ENCODE measurements at regions not wholly inside any gene's neighbourhood (a gene's known extent, or its start where the extent isn't known, plus 50 kb on each side); places are given as distances from the start of the nearest gene placed in this dataset.

GRCh38 chr17:71287071-71287823, 833.6 kb upstream of the SOX9 start:
- H3K4me3 ChIP-seq (ENCODE audit: low read depth, low read length): no peak overlapping the region
- peaks cover 63% of the 10 kb centered on the region for H3K27me3 ChIP-seq (ENCODE audit: control insufficient read depth, insufficient read depth, low read length)
- H3K9ac ChIP-seq (ENCODE audit: low read depth, low read length): no peak overlapping the region
- peaks cover 9% of the 10 kb centered on the region for H3K4me1 ChIP-seq (ENCODE audit: control insufficient read depth, insufficient read depth, low read length)
- H3K36me3 ChIP-seq (ENCODE audit: control insufficient read depth, insufficient read depth, low read length): no peaks in the 10 kb centered on the region
- H3K27ac ChIP-seq (ENCODE audit: low read depth, low read length): no peak overlapping the region
- H3K9me3 ChIP-seq (ENCODE audit: control insufficient read depth, insufficient read depth, low read length): no peaks in the 10 kb centered on the region

GRCh38 chr17:71292006-71292405, 828.8 kb upstream of the SOX9 start:
- Histone ChIP-seq H3K4me3 (ENCODE audit: low read depth, low read length) (no peak overlapping the region), H3K4me1 (ENCODE audit: control insufficient read depth, insufficient read depth, low read length) (peaks cover 4% of the 10 kb centered on the region), H3K9me3 (ENCODE audit: control insufficient read depth, insufficient read depth, low read length) (no peaks in the 10 kb centered on the region), H3K9ac (ENCODE audit: low read depth, low read length) (no peak overlapping the region), H3K36me3 (ENCODE audit: control insufficient read depth, insufficient read depth, low read length) (no peaks in the 10 kb centered on the region), H3K27ac (ENCODE audit: low read depth, low read length) (no peak overlapping the region), H3K27me3 (ENCODE audit: control insufficient read depth, insufficient read depth, low read length) (peaks cover 26% of the 10 kb centered on the region)

DNA sequence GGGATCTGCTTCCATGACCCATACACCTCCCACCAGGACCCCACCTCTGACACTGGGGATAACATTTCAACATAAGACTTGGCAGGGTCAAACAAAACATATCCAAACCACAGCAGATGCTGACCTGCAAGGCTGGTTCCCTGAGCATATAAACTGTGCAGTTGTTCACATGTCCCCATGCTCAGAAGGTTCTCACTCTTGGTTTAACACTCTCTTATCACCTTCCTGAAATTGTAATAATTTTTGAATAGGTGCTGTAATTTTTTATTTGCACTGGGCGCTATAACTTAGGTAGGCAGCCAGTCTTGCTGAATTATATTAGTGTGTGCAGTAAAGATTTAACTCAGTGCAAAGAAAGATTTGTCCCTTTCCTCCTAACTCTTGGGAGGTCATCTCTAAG, 824.8 kb upstream of the SOX9 start:
- Histone ChIP-seq H3K36me3 (ENCODE audit: control insufficient read depth, insufficient read depth, low read length) (no peaks in the 10 kb centered on the region), H3K27me3 (ENCODE audit: control insufficient read depth, insufficient read depth, low read length) (no peaks in the 10 kb centered on the region), H3K4me1 (ENCODE audit: control insufficient read depth, insufficient read depth, low read length) (peaks cover 6% of the 10 kb centered on the region; the same call in 1 of the 2 replicates), H3K9me3 (ENCODE audit: control insufficient read depth, insufficient read depth, low read length) (no peaks in the 10 kb centered on the region), H3K27ac (ENCODE audit: low read depth, low read length) (no peak overlapping the region), H3K9ac (ENCODE audit: low read depth, low read length) (no peak overlapping the region), H3K4me3 (ENCODE audit: low read depth, low read length) (no peak overlapping the region)

DNA sequence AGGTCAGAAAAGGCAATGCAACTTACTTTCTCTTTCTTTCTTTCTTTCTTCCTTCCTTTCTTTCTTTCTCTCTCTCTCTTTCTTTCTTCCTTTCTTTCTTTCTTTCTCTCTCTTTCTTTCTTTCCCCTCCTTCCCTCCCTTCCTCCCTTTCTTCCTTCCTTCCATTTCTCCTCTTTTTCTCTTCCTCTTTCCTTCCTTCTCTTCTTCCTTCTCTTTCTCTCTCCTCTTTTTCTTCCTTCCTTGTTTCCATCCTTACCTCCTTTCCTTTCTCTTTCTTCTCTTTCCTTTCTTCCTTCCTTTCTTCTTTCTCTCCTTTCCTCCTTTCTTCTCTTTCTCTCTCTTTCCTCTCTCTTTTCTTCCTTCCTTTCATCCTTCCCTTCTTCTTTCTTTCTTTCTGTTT, 819.8 kb upstream of the SOX9 start:
- Histone ChIP-seq H3K27me3 (ENCODE audit: control insufficient read depth, insufficient read depth, low read length) (no peaks in the 10 kb centered on the region), H3K9me3 (ENCODE audit: control insufficient read depth, insufficient read depth, low read length) (no peaks in the 10 kb centered on the region), H3K27ac (ENCODE audit: low read depth, low read length) (no peak overlapping the region), H3K4me3 (ENCODE audit: low read depth, low read length) (no peak overlapping the region), H3K36me3 (ENCODE audit: control insufficient read depth, insufficient read depth, low read length) (no peaks in the 10 kb centered on the region), H3K4me1 (ENCODE audit: control insufficient read depth, insufficient read depth, low read length) (peaks cover 6% of the 10 kb centered on the region; the same call in 1 of the 2 replicates), H3K9ac (ENCODE audit: low read depth, low read length) (no peak overlapping the region)

GRCh38 chr17:71302721-71303549, 817.9 kb upstream of the SOX9 start:
- H3K27ac ChIP-seq (ENCODE audit: low read depth, low read length): no peak overlapping the region
- no peak overlapping the region for H3K4me3 ChIP-seq (ENCODE audit: low read depth, low read length)

DNA sequence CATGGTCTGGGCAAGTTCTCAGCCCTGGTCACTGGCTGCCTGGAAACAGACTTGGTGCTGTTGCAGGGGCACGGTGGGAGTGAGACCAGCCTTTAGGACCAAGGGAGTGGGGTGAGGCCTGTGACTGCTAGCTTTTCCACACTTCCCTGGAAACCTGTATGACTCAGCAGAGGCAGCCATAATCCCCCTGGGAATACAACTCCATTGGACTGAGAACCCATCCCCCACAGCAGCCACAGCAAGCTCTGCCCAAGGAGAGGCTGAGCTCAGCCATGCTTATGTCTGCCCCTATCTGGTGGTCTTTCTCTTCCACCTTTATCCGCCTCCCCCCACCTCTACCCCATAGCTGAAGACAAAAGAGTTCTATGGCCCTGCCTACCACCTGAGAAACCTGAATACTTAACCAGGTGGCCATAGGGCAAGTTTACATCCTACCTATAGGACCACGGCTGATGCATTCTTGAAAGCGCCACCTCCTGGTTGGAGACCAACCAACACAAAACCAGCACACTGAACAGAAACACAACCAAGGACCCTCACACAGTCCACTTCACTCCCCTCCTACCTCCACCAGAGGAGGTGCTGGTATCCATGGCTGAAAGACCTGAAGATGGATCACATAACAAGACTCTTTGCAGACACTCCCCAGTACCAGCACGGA, 816.2 kb upstream of the SOX9 start:
- H3K4me3 ChIP-seq (ENCODE audit: low read depth, low read length): no peak overlapping the region
- H3K27me3 ChIP-seq (ENCODE audit: control insufficient read depth, insufficient read depth, low read length): no peaks in the 10 kb centered on the region
- no peaks in the 10 kb centered on the region for H3K36me3 ChIP-seq (ENCODE audit: control insufficient read depth, insufficient read depth, low read length)
- H3K27ac ChIP-seq (ENCODE audit: low read depth, low read length): no peak overlapping the region
- H3K9ac ChIP-seq (ENCODE audit: low read depth, low read length): no peak overlapping the region
- peaks cover 6% of the 10 kb centered on the region; the same call in 1 of the 2 replicates for H3K4me1 ChIP-seq (ENCODE audit: control insufficient read depth, insufficient read depth, low read length)
- no peaks in the 10 kb centered on the region for H3K9me3 ChIP-seq (ENCODE audit: control insufficient read depth, insufficient read depth, low read length)

More at GRCh38 chr17:71302721-71303549, 817.9 kb upstream of the SOX9 start:
- Histone ChIP-seq H3K27me3 (ENCODE audit: control insufficient read depth, insufficient read depth, low read length) (no peaks in the 10 kb centered on the region), H3K4me1 (ENCODE audit: control insufficient read depth, insufficient read depth, low read length) (peaks cover 6% of the 10 kb centered on the region; the same call in 1 of the 2 replicates), H3K9ac (ENCODE audit: low read depth, low read length) (no peak overlapping the region), H3K36me3 (ENCODE audit: control insufficient read depth, insufficient read depth, low read length) (no peaks in the 10 kb centered on the region), H3K9me3 (ENCODE audit: control insufficient read depth, insufficient read depth, low read length) (no peaks in the 10 kb centered on the region)

- Histone ChIP-seq H3K27me3 (ENCODE audit: control insufficient read depth, insufficient read depth, low read length) (no peaks in the 10 kb centered on the region), H3K27ac (ENCODE audit: low read depth, low read length) (no peak overlapping the region), H3K36me3 (ENCODE audit: control insufficient read depth, insufficient read depth, low read length) (no peaks in the 10 kb centered on the region), H3K9ac (ENCODE audit: low read depth, low read length) (no peak overlapping the region), H3K9me3 (ENCODE audit: control insufficient read depth, insufficient read depth, low read length) (no peaks in the 10 kb centered on the region), H3K4me1 (ENCODE audit: control insufficient read depth, insufficient read depth, low read length) (no peaks in the 10 kb centered on the region), H3K4me3 (ENCODE audit: low read depth, low read length) (no peak overlapping the region)
Observed at GRCh38 chr17:71313866-71314265, 807.0 kb upstream of the SOX9 start.

GRCh38 chr17:71315568-71315967, 805.3 kb upstream of the SOX9 start:
- Histone ChIP-seq H3K9me3 (ENCODE audit: control insufficient read depth, insufficient read depth, low read length) (no peaks in the 10 kb centered on the region), H3K27me3 (ENCODE audit: control insufficient read depth, insufficient read depth, low read length) (no peaks in the 10 kb centered on the region), H3K27ac (ENCODE audit: low read depth, low read length) (no peak overlapping the region), H3K4me3 (ENCODE audit: low read depth, low read length) (no peak overlapping the region), H3K4me1 (ENCODE audit: control insufficient read depth, insufficient read depth, low read length) (no peaks in the 10 kb centered on the region), H3K36me3 (ENCODE audit: control insufficient read depth, insufficient read depth, low read length) (no peaks in the 10 kb centered on the region), H3K9ac (ENCODE audit: low read depth, low read length) (no peak overlapping the region)

- no peaks in the 10 kb centered on the region for H3K36me3 ChIP-seq (ENCODE audit: control insufficient read depth, insufficient read depth, low read length)
- no peak overlapping the region for H3K4me3 ChIP-seq (ENCODE audit: low read depth, low read length)
- H3K27ac ChIP-seq (ENCODE audit: low read depth, low read length): no peak overlapping the region
- H3K9ac ChIP-seq (ENCODE audit: low read depth, low read length): no peak overlapping the region
- H3K9me3 ChIP-seq (ENCODE audit: control insufficient read depth, insufficient read depth, low read length): no peaks in the 10 kb centered on the region
- H3K27me3 ChIP-seq (ENCODE audit: control insufficient read depth, insufficient read depth, low read length): no peaks in the 10 kb centered on the region
- no peaks in the 10 kb centered on the region for H3K4me1 ChIP-seq (ENCODE audit: control insufficient read depth, insufficient read depth, low read length)
Observed at GRCh38 chr17:71316176-71316897, 804.5 kb upstream of the SOX9 start.

- Histone ChIP-seq H3K4me3 (ENCODE audit: low read depth, low read length) (no peak overlapping the region), H3K9ac (ENCODE audit: low read depth, low read length) (no peak overlapping the region), H3K27ac (ENCODE audit: low read depth, low read length) (no peak overlapping the region), H3K4me1 (ENCODE audit: control insufficient read depth, insufficient read depth, low read length) (no peaks in the 10 kb centered on the region), H3K27me3 (ENCODE audit: control insufficient read depth, insufficient read depth, low read length) (no peaks in the 10 kb centered on the region), H3K36me3 (ENCODE audit: control insufficient read depth, insufficient read depth, low read length) (no peaks in the 10 kb centered on the region), H3K9me3 (ENCODE audit: control insufficient read depth, insufficient read depth, low read length) (no peaks in the 10 kb centered on the region)
Observed at GRCh38 chr17:71320009-71320796, 800.6 kb upstream of the SOX9 start.

Measured in HUES48 (cell line).